BLaER1 (cell line): ENCODE measurements at regions not wholly inside any gene's neighbourhood (a gene's known extent, or its start where the extent isn't known, plus 50 kb on each side); places are given as distances from the start of the nearest gene placed in this dataset.

Experiments used
- H3K27ac ChIP-seq: shearing (Covaris generic); formaldehyde crosslinking; 2 replicates; pipeline ENCODE4 v1.8.1; 2022
- H3K27me3 ChIP-seq: shearing (Covaris generic); formaldehyde crosslinking; 2 replicates; pipeline ENCODE4 v1.8.1; 2022
- H3K36me3 ChIP-seq: shearing (Covaris generic); formaldehyde crosslinking; 2 replicates; pipeline ENCODE4 v1.8.1; 2022
- H3K4me1 ChIP-seq: shearing (Covaris generic); formaldehyde crosslinking; 2 replicates; pipeline ENCODE4 v1.8.1; 2022
- H3K4me2 ChIP-seq: shearing (Covaris generic); formaldehyde crosslinking; 2 replicates; pipeline ENCODE4 v1.8.1; 2022
- H3K4me3 ChIP-seq: shearing (Covaris generic); formaldehyde crosslinking; 2 replicates; pipeline ENCODE4 v1.8.1; 2022
- H3K9ac ChIP-seq: shearing (Covaris generic); formaldehyde crosslinking; 2 replicates; pipeline ENCODE4 v1.8.1; 2022
- H3K9me3 ChIP-seq: shearing (Covaris generic); formaldehyde crosslinking; 2 replicates; pipeline ENCODE4 v1.8.1; 2022
- H4K20me1 ChIP-seq: shearing (Covaris generic); formaldehyde crosslinking; 2 replicates; pipeline ENCODE4 v1.8.1; 2022
- Cebpa-rat ChIP-seq: shearing (Covaris generic); IDR thresholded peaks from 2 replicates; pipeline ENCODE4 v1.8.1; 2022

DNA sequence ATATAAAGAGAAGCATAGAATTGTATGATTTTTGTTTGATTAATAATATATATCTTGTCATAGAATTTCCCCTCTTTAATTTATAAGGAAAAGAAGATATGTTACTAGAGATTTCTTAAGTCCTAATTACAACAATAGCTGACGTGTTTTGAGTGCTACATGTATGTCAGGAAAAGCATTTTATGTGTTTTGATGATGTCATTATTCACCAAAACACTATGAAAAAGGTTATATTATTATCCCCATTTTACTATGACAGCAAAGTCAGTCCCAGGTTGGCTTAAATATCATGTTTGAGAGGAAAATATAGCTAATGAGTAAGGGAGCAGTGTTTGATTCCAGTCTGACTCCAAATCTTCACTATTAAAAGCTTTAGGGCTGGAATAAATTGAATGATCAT is 428.4 kb upstream of the GOLIM4 start:
- Histone ChIP-seq H3K36me3 (no peaks in the 10 kb centered on the region), H3K4me3 (no peak overlapping the region), H4K20me1 (no peaks in the 10 kb centered on the region), H3K27ac (no peak overlapping the region), H3K4me1 (no peaks in the 10 kb centered on the region), H3K4me2 (no peak overlapping the region), H3K9me3 (no peaks in the 10 kb centered on the region), H3K27me3 (no peaks in the 10 kb centered on the region), H3K9ac (no peak overlapping the region)
- TF ChIP-seq Cebpa-rat: no peak

DNA sequence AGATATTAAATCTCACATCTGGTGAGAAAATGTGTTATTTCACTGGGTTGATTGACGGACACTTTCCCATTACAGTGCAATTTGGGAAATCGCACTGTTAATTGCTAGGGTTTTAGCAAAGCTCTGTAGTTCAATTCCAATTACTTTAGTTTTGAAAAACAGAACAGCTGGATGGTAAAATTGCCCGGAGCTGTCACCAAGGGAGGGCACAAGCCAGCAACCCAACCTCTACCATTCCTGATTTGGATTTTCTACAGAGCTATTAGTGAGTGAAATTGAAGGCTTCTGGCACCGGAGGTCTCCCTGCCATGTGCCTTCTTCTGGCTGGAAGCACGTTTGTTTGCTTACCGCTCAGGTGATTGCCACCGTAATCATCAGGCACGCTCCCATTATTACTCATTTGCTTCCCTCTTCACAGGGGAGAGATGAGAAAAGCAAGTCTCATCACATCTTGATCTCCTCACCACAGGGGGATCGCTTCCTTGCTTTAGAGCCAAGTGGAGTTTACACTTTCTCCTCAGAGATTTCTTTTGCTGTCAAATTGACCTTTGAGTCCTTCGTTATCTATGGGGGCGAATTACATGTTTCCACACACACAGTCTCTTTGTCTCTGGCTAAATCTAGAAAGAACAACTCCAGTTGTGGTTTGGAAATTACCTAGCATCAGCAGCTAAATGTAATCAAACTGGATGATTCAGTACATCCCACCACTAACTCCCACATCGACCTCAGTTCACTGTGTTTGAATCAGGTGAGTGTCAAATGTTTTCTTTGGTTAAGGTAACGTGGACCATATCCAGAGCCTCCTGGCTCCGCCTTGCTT is 421.7 kb upstream of the GOLIM4 start:
- H3K4me1 ChIP-seq: peaks cover 7% of the 10 kb centered on the region; the same call in 1 of the 2 replicates
- no peak overlapping the region for H3K27ac ChIP-seq
- no peaks in the 10 kb centered on the region for H3K27me3 ChIP-seq
- H3K4me3 ChIP-seq: no peak overlapping the region
- no peaks in the 10 kb centered on the region for H3K36me3 ChIP-seq
- no peaks in the 10 kb centered on the region for H4K20me1 ChIP-seq
- H3K4me2 ChIP-seq: no peak overlapping the region
- H3K9me3 ChIP-seq: no peaks in the 10 kb centered on the region
- TF ChIP-seq Cebpa-rat: no peak
- no peak overlapping the region for H3K9ac ChIP-seq

DNA sequence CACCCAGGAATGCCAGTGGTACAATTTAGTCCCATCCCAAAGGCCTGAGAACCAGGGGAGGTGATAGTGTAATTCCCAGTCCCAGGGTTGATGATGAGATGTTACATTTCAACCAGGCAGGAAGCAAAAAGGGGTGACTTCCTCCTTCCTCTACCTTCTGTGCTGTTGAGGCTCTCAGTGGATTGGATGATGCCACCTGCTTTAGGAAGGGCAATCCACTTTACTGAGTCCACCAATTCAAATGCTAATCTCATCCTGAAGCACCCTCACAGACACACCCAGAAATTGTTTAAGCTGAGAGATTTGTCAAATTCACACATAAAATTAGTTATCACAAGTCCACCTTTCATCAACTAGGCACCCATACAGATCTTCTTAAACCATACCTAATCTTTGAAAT is 418.5 kb upstream of the GOLIM4 start:
- Histone ChIP-seq H3K4me1 (peaks cover 7% of the 10 kb centered on the region; the same call in 1 of the 2 replicates), H3K4me3 (no peak overlapping the region), H4K20me1 (no peaks in the 10 kb centered on the region), H3K27me3 (no peaks in the 10 kb centered on the region), H3K36me3 (no peaks in the 10 kb centered on the region), H3K9ac (no peak overlapping the region), H3K9me3 (no peaks in the 10 kb centered on the region), H3K27ac (no peak overlapping the region), H3K4me2 (no peak overlapping the region; the same call in 1 of the 2 replicates)
- no peak for TF ChIP-seq Cebpa-rat

DNA sequence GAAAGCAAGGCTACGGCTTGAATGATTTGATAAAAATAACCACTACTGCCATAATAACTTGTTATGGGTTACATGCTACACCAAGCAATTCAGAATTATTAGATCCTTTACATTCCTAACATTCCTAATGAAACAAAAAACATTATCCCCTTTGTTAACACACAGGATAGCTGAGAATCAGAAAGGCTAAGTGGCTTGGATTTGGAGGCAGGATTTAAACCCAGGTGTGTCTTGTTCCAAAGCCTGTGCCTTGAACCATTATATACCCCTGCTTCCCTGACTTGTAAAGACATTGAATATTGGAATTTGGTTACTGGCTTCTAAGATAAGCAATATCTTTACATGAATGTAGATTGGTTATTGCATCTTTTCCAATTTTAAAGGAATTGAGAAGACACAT is 417.1 kb upstream of the GOLIM4 start:
- Histone ChIP-seq H3K27ac (no peak overlapping the region), H3K9ac (no peak overlapping the region)

DNA sequence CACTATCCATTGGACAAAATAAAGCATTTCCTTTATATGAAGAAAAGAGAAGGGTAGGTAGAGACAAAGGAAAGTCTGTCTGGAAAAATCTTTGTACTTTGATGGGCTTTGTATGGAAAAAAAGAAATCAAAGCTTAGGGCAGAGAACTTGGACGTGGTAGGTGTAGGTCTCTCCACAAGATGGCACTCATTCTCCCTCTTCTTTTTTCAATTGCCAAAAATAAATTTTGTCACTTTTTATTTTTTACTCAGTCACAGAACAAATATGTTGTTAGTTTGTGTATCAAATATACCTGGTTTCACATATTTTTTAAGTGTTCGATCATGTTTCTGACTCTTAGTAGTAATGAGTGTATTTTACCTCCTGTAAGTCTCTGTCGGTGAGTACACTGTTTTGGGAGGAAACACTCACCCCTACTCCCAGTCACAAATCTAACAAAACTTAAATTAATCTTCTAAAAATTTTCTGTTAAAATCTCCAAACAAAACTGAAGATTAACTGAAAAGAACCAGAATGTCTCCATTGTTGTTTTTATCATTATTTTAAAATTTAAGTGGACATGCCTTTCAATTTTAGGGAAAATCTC is 415.8 kb upstream of the GOLIM4 start:
- Histone ChIP-seq H3K9me3 (no peaks in the 10 kb centered on the region), H3K27ac (no peak overlapping the region), H3K27me3 (no peaks in the 10 kb centered on the region), H3K4me3 (no peak overlapping the region), H4K20me1 (no peaks in the 10 kb centered on the region), H3K36me3 (no peaks in the 10 kb centered on the region), H3K9ac (no peak overlapping the region), H3K4me2 (no peak overlapping the region), H3K4me1 (peaks cover 7% of the 10 kb centered on the region; the same call in 1 of the 2 replicates)
- TF ChIP-seq Cebpa-rat: no peak

More for the DNA sequence above, 417.1 kb upstream of the GOLIM4 start:
- peaks cover 7% of the 10 kb centered on the region; the same call in 1 of the 2 replicates for H3K4me1 ChIP-seq
- H3K4me2 ChIP-seq: no peak overlapping the region
- H3K27me3 ChIP-seq: no peaks in the 10 kb centered on the region
- no peaks in the 10 kb centered on the region for H4K20me1 ChIP-seq
- no peak for TF ChIP-seq Cebpa-rat
- no peak overlapping the region for H3K4me3 ChIP-seq
- no peaks in the 10 kb centered on the region for H3K9me3 ChIP-seq
- H3K36me3 ChIP-seq: no peaks in the 10 kb centered on the region

DNA sequence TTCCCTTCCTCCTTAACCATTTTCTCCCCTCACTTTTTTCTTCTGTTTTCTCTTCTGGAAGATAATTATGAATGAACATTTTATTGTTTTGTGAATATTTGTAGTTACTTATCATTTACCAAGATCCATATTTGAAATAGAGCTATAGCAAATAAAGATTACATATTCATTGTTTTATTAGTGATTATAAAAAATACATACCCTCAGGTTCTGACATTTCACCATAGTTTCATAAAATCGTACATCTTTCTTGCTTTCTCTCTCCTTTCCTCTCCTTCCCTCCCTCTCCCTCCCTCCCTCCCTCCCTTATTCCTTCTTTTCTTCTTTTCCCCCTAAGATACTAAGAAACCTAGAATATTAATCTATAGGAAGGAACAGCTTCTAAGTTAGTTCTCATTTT is 410.9 kb upstream of the GOLIM4 start:
- no peak for TF ChIP-seq Cebpa-rat
- H3K4me3 ChIP-seq: no peak overlapping the region
- H4K20me1 ChIP-seq: no peaks in the 10 kb centered on the region
- H3K27ac ChIP-seq: no peak overlapping the region
- no peaks in the 10 kb centered on the region for H3K4me1 ChIP-seq
- no peak overlapping the region for H3K4me2 ChIP-seq
- H3K36me3 ChIP-seq: no peaks in the 10 kb centered on the region
- H3K9ac ChIP-seq: no peak overlapping the region
- H3K27me3 ChIP-seq: no peaks in the 10 kb centered on the region
- H3K9me3 ChIP-seq: no peaks in the 10 kb centered on the region

DNA sequence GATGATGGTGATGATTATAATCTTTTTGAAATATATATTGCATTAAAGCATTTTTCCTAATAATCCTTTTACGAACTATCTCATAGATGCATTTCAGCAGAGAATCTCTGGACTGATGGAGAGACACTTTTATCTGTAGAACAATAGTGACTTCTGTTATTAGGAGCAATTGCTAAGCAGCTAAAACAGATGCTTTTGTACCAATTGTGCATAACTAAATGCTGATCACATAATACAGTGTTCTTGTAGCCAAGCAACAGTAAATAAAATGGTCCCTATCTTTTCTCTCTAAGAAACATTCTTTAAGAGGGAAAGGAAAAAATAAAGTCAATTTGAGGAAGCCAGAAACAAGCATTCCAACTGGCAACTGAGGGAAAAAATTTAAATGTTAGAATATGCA is 405.8 kb upstream of the GOLIM4 start:
- Histone ChIP-seq H3K4me2 (no peak overlapping the region), H3K9me3 (no peaks in the 10 kb centered on the region), H3K4me1 (no peaks in the 10 kb centered on the region), H3K4me3 (no peak overlapping the region), H3K36me3 (no peaks in the 10 kb centered on the region), H4K20me1 (no peaks in the 10 kb centered on the region), H3K27me3 (no peaks in the 10 kb centered on the region), H3K27ac (no peak overlapping the region), H3K9ac (no peak overlapping the region)
- no peak for TF ChIP-seq Cebpa-rat

DNA sequence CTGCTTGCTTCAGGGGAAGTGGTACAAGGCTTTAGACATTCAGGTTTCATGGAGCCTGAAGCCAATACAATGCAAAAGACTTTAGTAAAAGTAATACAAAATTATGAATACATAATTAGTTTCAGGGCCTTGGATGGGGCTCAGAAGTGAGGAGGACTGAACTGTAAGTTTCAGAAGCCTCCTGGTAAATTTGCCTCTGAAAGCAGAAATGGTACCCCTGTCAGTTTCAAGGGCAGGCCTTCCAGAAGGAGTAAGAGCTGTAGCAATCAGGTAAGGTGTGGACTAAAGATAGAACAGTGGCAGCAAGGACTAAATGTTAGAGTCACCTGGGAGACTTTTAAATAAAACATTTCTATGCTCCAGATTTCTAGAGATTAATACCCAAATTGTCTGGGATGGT is 402.5 kb upstream of the GOLIM4 start:
- Histone ChIP-seq H3K9me3 (no peaks in the 10 kb centered on the region), H3K4me2 (no peak overlapping the region), H3K36me3 (no peaks in the 10 kb centered on the region), H3K4me3 (no peak overlapping the region), H3K27me3 (no peaks in the 10 kb centered on the region), H3K9ac (no peak overlapping the region), H3K4me1 (no peaks in the 10 kb centered on the region), H3K27ac (no peak overlapping the region), H4K20me1 (no peaks in the 10 kb centered on the region)
- no peak for TF ChIP-seq Cebpa-rat

DNA sequence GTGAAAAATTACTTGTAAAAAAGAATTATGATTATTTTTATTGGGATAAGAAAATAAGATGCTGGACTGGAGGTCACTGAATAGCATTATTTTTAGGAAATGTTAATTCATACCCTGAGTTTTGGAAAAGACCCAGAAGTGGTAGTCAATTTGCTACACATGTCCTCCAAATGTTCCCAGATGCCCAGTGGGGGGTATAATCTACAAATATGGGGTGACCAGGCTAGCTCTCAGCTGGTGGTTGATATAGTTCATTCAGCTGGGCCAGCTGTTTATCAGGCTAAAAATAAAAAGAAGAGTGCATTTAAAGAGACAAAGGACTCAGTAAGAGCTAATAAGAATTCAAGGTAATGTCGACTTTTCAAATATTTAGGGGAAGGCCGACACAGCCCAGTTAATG is 402.0 kb upstream of the GOLIM4 start:
- no peaks in the 10 kb centered on the region for H3K36me3 ChIP-seq
- H4K20me1 ChIP-seq: no peaks in the 10 kb centered on the region
- H3K4me3 ChIP-seq: no peak overlapping the region
- no peaks in the 10 kb centered on the region for H3K27me3 ChIP-seq
- no peak overlapping the region for H3K27ac ChIP-seq
- H3K9me3 ChIP-seq: no peaks in the 10 kb centered on the region
- H3K4me1 ChIP-seq: no peaks in the 10 kb centered on the region
- no peak overlapping the region for H3K4me2 ChIP-seq
- TF ChIP-seq Cebpa-rat: no peak
- H3K9ac ChIP-seq: no peak overlapping the region

DNA sequence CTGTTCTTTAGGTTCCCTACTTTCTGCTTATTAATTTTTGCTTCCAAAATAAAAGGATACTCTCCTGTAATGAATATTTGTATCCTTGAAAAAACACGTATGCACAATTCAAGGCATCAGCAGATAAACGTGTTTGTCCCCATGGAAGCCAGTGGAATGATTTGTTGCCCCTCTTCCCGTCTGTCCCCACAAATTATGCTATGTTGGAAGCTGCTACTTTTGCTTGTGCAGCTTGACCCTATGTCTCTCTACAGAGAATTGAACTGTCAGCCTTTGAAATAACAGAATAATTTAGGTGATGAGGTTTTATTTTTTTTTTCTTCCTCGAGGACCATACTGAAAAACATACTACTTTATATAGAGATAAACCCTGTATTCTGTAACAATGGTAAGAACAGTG is 401.5 kb upstream of the GOLIM4 start:
- Histone ChIP-seq H3K4me3 (no peak overlapping the region), H3K9ac (no peak overlapping the region), H3K9me3 (no peaks in the 10 kb centered on the region), H3K36me3 (no peaks in the 10 kb centered on the region), H4K20me1 (no peaks in the 10 kb centered on the region), H3K4me2 (no peak overlapping the region), H3K27me3 (no peaks in the 10 kb centered on the region), H3K27ac (no peak overlapping the region), H3K4me1 (no peaks in the 10 kb centered on the region)
- no peak for TF ChIP-seq Cebpa-rat
